ENCODE measurements at regions not wholly inside any gene's neighbourhood (a gene's known extent, or its start where the extent isn't known, plus 50 kb on each side); places are given as distances from the start of the nearest gene placed in this dataset.

- Histone ChIP-seq H3K4me3 (replicated peaks in 1 of 4; ENCODE audit: control extremely low read depth in 1 of 4, insufficient read depth in 1 of 4, low read depth in 3 of 4, low read length in 4 of 4) (no peak overlapping the region), H3K4me2 (ENCODE audit: extremely low read depth, insufficient read depth, low read length) (no peak overlapping the region), H4K20me1 (ENCODE audit: control insufficient read depth, extremely low read depth, insufficient read depth, low read length) (no peaks in the 10 kb centered on the region), H3K4me1 (ENCODE audit: control insufficient read depth, extremely low read depth, insufficient read depth, low read length) (no peaks in the 10 kb centered on the region), H3K36me3 (ENCODE audit: control insufficient read depth, insufficient read depth, low read length) (no peaks in the 10 kb centered on the region), H3K27ac (ENCODE audit: insufficient read depth, low read length) (no peak overlapping the region), H3K79me2 (ENCODE audit: control insufficient read depth, insufficient read depth, low read length) (no peaks in the 10 kb centered on the region), H3K9me3 (ENCODE audit: control insufficient read depth, insufficient read depth, low read depth, low read length) (no peaks in the 10 kb centered on the region), H2AFZ (ENCODE audit: low read length) (no peak overlapping the region), H3K27me3 (ENCODE audit: control insufficient read depth, insufficient read depth, low read length) (no peaks in the 10 kb centered on the region), H3K9ac (ENCODE audit: insufficient read depth, low read length) (no peak overlapping the region)
- TF ChIP-seq EZH2 (IDR thresholded peaks at IDR 0.05; ENCODE audit: low read length, missing control alignments) (no peak), CTCF (conservative IDR thresholded peaks at IDR 0.05 in 1 of 2, IDR thresholded peaks at IDR 0.05 in 1 of 2; ENCODE audit: low read depth in 1 of 2, low read length in 2 of 2) (no peak)
- DNase-seq (ENCODE audit: low read depth in 2 of 2) = no peak
These were observed 320.5 kb upstream of the ZNF521 start for GRCh38 chr18:25672490-25672889.

GRCh38 chr18:25669741-25670140 is 317.8 kb upstream of the ZNF521 start:
- H3K79me2 ChIP-seq (ENCODE audit: control insufficient read depth, insufficient read depth, low read length) = no peaks in the 10 kb centered on the region
- H3K4me2 ChIP-seq (ENCODE audit: extremely low read depth, insufficient read depth, low read length) = no peak overlapping the region
- H3K27ac ChIP-seq (ENCODE audit: insufficient read depth, low read length) = no peak overlapping the region
- H3K9me3 ChIP-seq (ENCODE audit: control insufficient read depth, insufficient read depth, low read depth, low read length) = no peaks in the 10 kb centered on the region
- no peaks in the 10 kb centered on the region for H3K36me3 ChIP-seq (ENCODE audit: control insufficient read depth, insufficient read depth, low read length)
- H3K27me3 ChIP-seq (ENCODE audit: control insufficient read depth, insufficient read depth, low read length) = no peaks in the 10 kb centered on the region
- TF ChIP-seq CTCF (conservative IDR thresholded peaks at IDR 0.05 in 1 of 2, IDR thresholded peaks at IDR 0.05 in 1 of 2; ENCODE audit: low read depth in 1 of 2, low read length in 2 of 2) = no peak
- no peak for TF ChIP-seq EZH2 (IDR thresholded peaks at IDR 0.05; ENCODE audit: low read length, missing control alignments)
- DNase-seq (ENCODE audit: low read depth in 2 of 2) = peak in 1 of 2 donors; percentile 12
- H2AFZ ChIP-seq (ENCODE audit: low read length) = no peak overlapping the region
- no peaks in the 10 kb centered on the region for H3K4me1 ChIP-seq (ENCODE audit: control insufficient read depth, extremely low read depth, insufficient read depth, low read length)
- no peaks in the 10 kb centered on the region for H4K20me1 ChIP-seq (ENCODE audit: control insufficient read depth, extremely low read depth, insufficient read depth, low read length)
- H3K9ac ChIP-seq (ENCODE audit: insufficient read depth, low read length) = no peak overlapping the region
- no peak overlapping the region for H3K4me3 ChIP-seq (replicated peaks in 1 of 4; ENCODE audit: control extremely low read depth in 1 of 4, insufficient read depth in 1 of 4, low read depth in 3 of 4, low read length in 4 of 4)

GRCh38 chr18:25662272-25662671 is 310.3 kb upstream of the ZNF521 start:
- H3K4me2 ChIP-seq (ENCODE audit: extremely low read depth, insufficient read depth, low read length) = no peak overlapping the region
- no peak overlapping the region for H3K27ac ChIP-seq (ENCODE audit: insufficient read depth, low read length)
- DNase-seq (ENCODE audit: low read depth in 2 of 2) = peak in 1 of 2 donors; percentile 37
- TF ChIP-seq CTCF (conservative IDR thresholded peaks at IDR 0.05 in 1 of 2, IDR thresholded peaks at IDR 0.05 in 1 of 2; ENCODE audit: low read depth in 1 of 2, low read length in 2 of 2) = no peak
- TF ChIP-seq EZH2 (IDR thresholded peaks at IDR 0.05; ENCODE audit: low read length, missing control alignments) = no peak
- peaks cover 2% of the 10 kb centered on the region for H3K4me1 ChIP-seq (ENCODE audit: control insufficient read depth, extremely low read depth, insufficient read depth, low read length)
- peak overlapping the region; percentile 27 for H2AFZ ChIP-seq (ENCODE audit: low read length)
- no peak overlapping the region for H3K9ac ChIP-seq (ENCODE audit: insufficient read depth, low read length)
- H3K79me2 ChIP-seq (ENCODE audit: control insufficient read depth, insufficient read depth, low read length) = no peaks in the 10 kb centered on the region
- no peaks in the 10 kb centered on the region for H4K20me1 ChIP-seq (ENCODE audit: control insufficient read depth, extremely low read depth, insufficient read depth, low read length)
- H3K9me3 ChIP-seq (ENCODE audit: control insufficient read depth, insufficient read depth, low read depth, low read length) = no peaks in the 10 kb centered on the region
- no peaks in the 10 kb centered on the region for H3K36me3 ChIP-seq (ENCODE audit: control insufficient read depth, insufficient read depth, low read length)
- no peak overlapping the region for H3K4me3 ChIP-seq (replicated peaks in 1 of 4; ENCODE audit: control extremely low read depth in 1 of 4, insufficient read depth in 1 of 4, low read depth in 3 of 4, low read length in 4 of 4)
- H3K27me3 ChIP-seq (ENCODE audit: control insufficient read depth, insufficient read depth, low read length) = no peaks in the 10 kb centered on the region
